SK-N-SH treated with all-trans-retinoic acid at 6 μM for 48 hours (cell line): ENCODE measurements at regions not wholly inside any gene's neighbourhood (a gene's known extent, or its start where the extent isn't known, plus 50 kb on each side); places are given as distances from the start of the nearest gene placed in this dataset.

Experiments
- ARNTL ChIP-seq: fragments of 450-650 bp; formaldehyde crosslinking; IDR thresholded peaks from 2 replicates; pipeline ENCODE4 v1.5.0; 2020; ENCODE audit warnings: low read depth, mild to moderate bottlenecking, moderate library complexity, borderline replicate concordance
- BACH2 ChIP-seq: fragments of 250-450 bp; sonication (Bioruptor Pico); IDR thresholded peaks from 2 replicates; pipeline ENCODE4 v1.9.0; 2021; ENCODE audit warnings: mild to moderate bottlenecking, borderline replicate concordance
- GLIS3 ChIP-seq: fragments of 250-450 bp; sonication (Bioruptor Pico); IDR thresholded peaks from 2 replicates; pipeline ENCODE4 v1.5.0; 2020; ENCODE audit warnings: mild to moderate bottlenecking, moderate library complexity
- SNAI2 ChIP-seq: fragments of 250-450 bp; sonication (Bioruptor Pico); IDR thresholded peaks from 2 replicates; pipeline ENCODE4 v1.5.0; 2020; ENCODE audit warnings: mild to moderate bottlenecking, moderate library complexity
- TSHZ2 ChIP-seq: fragments of 250-450 bp; sonication (Bioruptor Pico); IDR thresholded peaks from 2 replicates; pipeline ENCODE4 v1.5.0; 2020; ENCODE audit warnings: mild to moderate bottlenecking, moderate library complexity
- ZFP30 ChIP-seq: fragments of 450-650 bp; formaldehyde crosslinking; IDR thresholded peaks from 2 replicates; pipeline ENCODE4 v1.5.0; 2022; ENCODE audit warnings: mild to moderate bottlenecking, moderate library complexity
- ZNF8 ChIP-seq: fragments of 450-650 bp; formaldehyde crosslinking; IDR thresholded peaks from 2 replicates; pipeline ENCODE4 v1.5.0; 2020; ENCODE audit warnings: mild to moderate bottlenecking, moderate library complexity
- TF ChIP-seq, protein P1 (sequence below): fragments of 250-450 bp; sonication (Bioruptor Pico); IDR thresholded peaks from 2 replicates; pipeline ENCODE4 v1.8.0; 2020; ENCODE audit warnings: mild to moderate bottlenecking, moderate library complexity, borderline replicate concordance
- TF ChIP-seq, protein P2 (sequence below): fragments of 250-450 bp; sonication (Bioruptor Pico); IDR thresholded peaks from 2 replicates; pipeline ENCODE4 v1.5.1; 2020; ENCODE audit warnings: low read depth, mild to moderate bottlenecking, moderate library complexity

GRCh38 chr9:89946741-89947140 is 341.9 kb downstream of the GADD45G start:
- TF ChIP-seq GLIS3 (CRISPR knock-in tag) (no peak), BACH2 (CRISPR knock-in tag) (no peak), TSHZ2 (no peak), ARNTL (CRISPR knock-in tag) (no peak), ZNF8 (CRISPR knock-in tag) (no peak), SNAI2 (no peak), ZFP30 (CRISPR knock-in tag) (no peak)
- TF ChIP-seq, protein P1, sequence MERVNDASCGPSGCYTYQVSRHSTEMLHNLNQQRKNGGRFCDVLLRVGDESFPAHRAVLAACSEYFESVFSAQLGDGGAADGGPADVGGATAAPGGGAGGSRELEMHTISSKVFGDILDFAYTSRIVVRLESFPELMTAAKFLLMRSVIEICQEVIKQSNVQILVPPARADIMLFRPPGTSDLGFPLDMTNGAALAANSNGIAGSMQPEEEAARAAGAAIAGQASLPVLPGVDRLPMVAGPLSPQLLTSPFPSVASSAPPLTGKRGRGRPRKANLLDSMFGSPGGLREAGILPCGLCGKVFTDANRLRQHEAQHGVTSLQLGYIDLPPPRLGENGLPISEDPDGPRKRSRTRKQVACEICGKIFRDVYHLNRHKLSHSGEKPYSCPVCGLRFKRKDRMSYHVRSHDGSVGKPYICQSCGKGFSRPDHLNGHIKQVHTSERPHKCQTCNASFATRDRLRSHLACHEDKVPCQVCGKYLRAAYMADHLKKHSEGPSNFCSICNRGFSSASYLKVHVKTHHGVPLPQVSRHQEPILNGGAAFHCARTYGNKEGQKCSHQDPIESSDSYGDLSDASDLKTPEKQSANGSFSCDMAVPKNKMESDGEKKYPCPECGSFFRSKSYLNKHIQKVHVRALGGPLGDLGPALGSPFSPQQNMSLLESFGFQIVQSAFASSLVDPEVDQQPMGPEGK (CRISPR knock-in tag), result no peak
- TF ChIP-seq, protein P2, sequence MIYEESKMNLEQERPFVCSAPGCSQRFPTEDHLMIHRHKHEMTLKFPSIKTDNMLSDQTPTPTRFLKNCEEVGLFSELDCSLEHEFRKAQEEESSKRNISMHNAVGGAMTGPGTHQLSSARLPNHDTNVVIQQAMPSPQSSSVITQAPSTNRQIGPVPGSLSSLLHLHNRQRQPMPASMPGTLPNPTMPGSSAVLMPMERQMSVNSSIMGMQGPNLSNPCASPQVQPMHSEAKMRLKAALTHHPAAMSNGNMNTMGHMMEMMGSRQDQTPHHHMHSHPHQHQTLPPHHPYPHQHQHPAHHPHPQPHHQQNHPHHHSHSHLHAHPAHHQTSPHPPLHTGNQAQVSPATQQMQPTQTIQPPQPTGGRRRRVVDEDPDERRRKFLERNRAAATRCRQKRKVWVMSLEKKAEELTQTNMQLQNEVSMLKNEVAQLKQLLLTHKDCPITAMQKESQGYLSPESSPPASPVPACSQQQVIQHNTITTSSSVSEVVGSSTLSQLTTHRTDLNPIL (CRISPR knock-in tag), result no peak
